ENCODE measurements at regions not wholly inside any gene's neighbourhood (a gene's known extent, or its start where the extent isn't known, plus 50 kb on each side); places are given as distances from the start of the nearest gene placed in this dataset.

GRCh38 chr18:78525366-78526111 is 454.1 kb upstream of the SALL3 start:
- Histone ChIP-seq H3K9me2 (ENCODE audit: insufficient read depth, low read length) (no peaks in the 10 kb centered on the region), H2AFZ (ENCODE audit: low read length) (no peak overlapping the region), H3K4me2 (ENCODE audit: low read length) (no peak overlapping the region), H4K20me1 (ENCODE audit: insufficient read depth, low read length) (no peaks in the 10 kb centered on the region), H3K79me2 (ENCODE audit: insufficient read depth, low read depth, low read length) (no peaks in the 10 kb centered on the region), H3K4me1 (ENCODE audit: insufficient read depth, low read length, poor library complexity, severe bottlenecking) (no peaks in the 10 kb centered on the region), H3K4me3 (ENCODE audit: low read depth, low read length, poor library complexity, severe bottlenecking) (no peak overlapping the region), H3K9me3 (ENCODE audit: low read length) (no peaks in the 10 kb centered on the region), H3K27ac (ENCODE audit: low read depth, low read length, poor library complexity, severe bottlenecking) (no peak overlapping the region), H3K36me3 (ENCODE audit: insufficient read depth, low read length) (no peaks in the 10 kb centered on the region)
- BruUV-seq (replicated peaks), result no TSS peak
- TF ChIP-seq EZH2phosphoT487 (IDR thresholded peaks at IDR 0.05; ENCODE audit: borderline replicate concordance, low read depth, low read length) (no peak), CTCF (conservative IDR thresholded peaks at IDR 0.05; ENCODE audit: low read length) (no peak)
- intact Hi-C loops (cut with micrococcal nuclease; ENCODE audit: unreplicated experiment), result no loop called here
- POLR2A ChIA-PET, result interaction anchor here (0.6 to 0.7 kb wide), 2 partner anchors 51 to 318 kb away, joined by 3 read pairs; no protein-coding TSS in a partner anchor
- CTCF ChIA-PET (ENCODE audit: unreplicated experiment), result no interaction called here
- DNase-seq (ENCODE audit: low spot score), result no peak

GRCh38 chr18:78526275-78526674 is 453.3 kb upstream of the SALL3 start:
- Histone ChIP-seq H3K9me2 (ENCODE audit: insufficient read depth, low read length) (no peaks in the 10 kb centered on the region), H3K4me2 (ENCODE audit: low read length) (no peak overlapping the region), H3K9me3 (ENCODE audit: low read length) (no peaks in the 10 kb centered on the region), H3K4me1 (ENCODE audit: insufficient read depth, low read length, poor library complexity, severe bottlenecking) (no peaks in the 10 kb centered on the region), H3K27ac (ENCODE audit: low read depth, low read length, poor library complexity, severe bottlenecking) (no peak overlapping the region), H2AFZ (ENCODE audit: low read length) (no peak overlapping the region), H3K4me3 (ENCODE audit: low read depth, low read length, poor library complexity, severe bottlenecking) (no peak overlapping the region), H4K20me1 (ENCODE audit: insufficient read depth, low read length) (no peaks in the 10 kb centered on the region), H3K36me3 (ENCODE audit: insufficient read depth, low read length) (no peaks in the 10 kb centered on the region), H3K79me2 (ENCODE audit: insufficient read depth, low read depth, low read length) (no peaks in the 10 kb centered on the region)
- intact Hi-C loops (cut with micrococcal nuclease; ENCODE audit: unreplicated experiment), result no loop called here
- no peak for DNase-seq (ENCODE audit: low spot score)
- TF ChIP-seq EZH2phosphoT487 (IDR thresholded peaks at IDR 0.05; ENCODE audit: borderline replicate concordance, low read depth, low read length) (no peak), CTCF (conservative IDR thresholded peaks at IDR 0.05; ENCODE audit: low read length) (no peak)
- ChIA-PET POLR2A (interaction anchor here (0.6 kb wide), 1 partner anchor 318 kb away, joined by 3 read pairs; no protein-coding TSS in a partner anchor), CTCF (ENCODE audit: unreplicated experiment) (no interaction called here)
- no TSS peak for BruUV-seq (replicated peaks)
